ENCODE measurements at regions not wholly inside any gene's neighbourhood (a gene's known extent, or its start where the extent isn't known, plus 50 kb on each side); places are given as distances from the start of the nearest gene placed in this dataset.

- no peak for TF ChIP-seq POLR2AphosphoS5 (IDR thresholded peaks at IDR 0.05; ENCODE audit: low read depth)
- TF ChIP-seq CTCF (conservative IDR thresholded peaks at IDR 0.05; ENCODE audit: low read depth in 2 of 2) = no peak
- TF ChIP-seq REST (IDR thresholded peaks at IDR 0.05; ENCODE audit: unreplicated experiment) = no peak
- TF ChIP-seq EZH2 (IDR thresholded peaks at IDR 0.05; ENCODE audit: low read depth, unreplicated experiment) = no peak
- TF ChIP-seq EZH2phosphoT487 (IDR thresholded peaks at IDR 0.05; ENCODE audit: unreplicated experiment) = no peak
- TF ChIP-seq CREB1 (CRISPR knock-in tag; IDR thresholded peaks at IDR 0.05; ENCODE audit: low read depth) = no peak
- TF ChIP-seq JUNB (IDR thresholded peaks at IDR 0.05; ENCODE audit: unreplicated experiment) = no peak
- TF ChIP-seq, protein P1, sequence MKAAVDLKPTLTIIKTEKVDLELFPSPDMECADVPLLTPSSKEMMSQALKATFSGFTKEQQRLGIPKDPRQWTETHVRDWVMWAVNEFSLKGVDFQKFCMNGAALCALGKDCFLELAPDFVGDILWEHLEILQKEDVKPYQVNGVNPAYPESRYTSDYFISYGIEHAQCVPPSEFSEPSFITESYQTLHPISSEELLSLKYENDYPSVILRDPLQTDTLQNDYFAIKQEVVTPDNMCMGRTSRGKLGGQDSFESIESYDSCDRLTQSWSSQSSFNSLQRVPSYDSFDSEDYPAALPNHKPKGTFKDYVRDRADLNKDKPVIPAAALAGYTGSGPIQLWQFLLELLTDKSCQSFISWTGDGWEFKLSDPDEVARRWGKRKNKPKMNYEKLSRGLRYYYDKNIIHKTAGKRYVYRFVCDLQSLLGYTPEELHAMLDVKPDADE (IDR thresholded peaks at IDR 0.05) = no peak
- no peak for TF ChIP-seq STAT1 (IDR thresholded peaks at IDR 0.05; ENCODE audit: unreplicated experiment)
- TF ChIP-seq ZNF331 (CRISPR knock-in tag; IDR thresholded peaks at IDR 0.05; ENCODE audit: low read depth) = no peak
- no peak for TF ChIP-seq ZNF114 (CRISPR knock-in tag; IDR thresholded peaks at IDR 0.05)
Observed at GRCh38 chr2:39865751-39866150, 86.7 kb upstream of the THUMPD2 start.

All from GM23338 (cell line).